ENCODE measurements at regions not wholly inside any gene's neighbourhood (a gene's known extent, or its start where the extent isn't known, plus 50 kb on each side); places are given as distances from the start of the nearest gene placed in this dataset.
"Not testable (repeated sequence)": the region's sequence is repeated elsewhere in the genome, so short reads cannot be mapped to it uniquely, and the experiment has no call there.

- DNase-seq: no peak
Observed at GRCh38 chr10:63675171-63675570, 154.0 kb downstream of the REEP3 start.

- DNase-seq: no peak
Observed at GRCh38 chr10:63677001-63677400, 155.8 kb downstream of the REEP3 start.

GRCh38 chr10:63680545-63680944 is 159.3 kb downstream of the REEP3 start:
- not testable (repeated sequence) for DNase-seq

- DNase-seq: no peak
Observed at GRCh38 chr10:63681993-63682697, 160.9 kb downstream of the REEP3 start.

- DNase-seq: not testable (repeated sequence)
Observed at GRCh38 chr10:63682698-63683052, 161.5 kb downstream of the REEP3 start.

GRCh38 chr10:63683223-63683622 is 162.0 kb downstream of the REEP3 start:
- DNase-seq: no peak

GRCh38 chr10:63683686-63684085 is 162.5 kb downstream of the REEP3 start:
- no peak for DNase-seq

GRCh38 chr10:63684257-63684936 is 163.2 kb downstream of the REEP3 start:
- DNase-seq: no peak

GRCh38 chr10:63689768-63690167 is 168.6 kb downstream of the REEP3 start:
- no peak for DNase-seq

- no peak for DNase-seq
Observed at GRCh38 chr10:63692220-63692896, 171.2 kb downstream of the REEP3 start.

GRCh38 chr10:63693021-63693420 is 171.8 kb downstream of the REEP3 start:
- not testable (repeated sequence) for DNase-seq

- no peak for DNase-seq
Observed at GRCh38 chr10:63696205-63696604, 175.0 kb downstream of the REEP3 start.

- DNase-seq: no peak
Observed at GRCh38 chr10:63697956-63698786, 177.0 kb downstream of the REEP3 start.

GRCh38 chr10:63698787-63699150 is 177.6 kb downstream of the REEP3 start:
- no peak for DNase-seq

- DNase-seq: no peak
Observed at GRCh38 chr10:63699785-63700613, 178.8 kb downstream of the REEP3 start.

GRCh38 chr10:63700631-63701156 is 179.5 kb downstream of the REEP3 start:
- DNase-seq: no peak

GRCh38 chr10:63702092-63702491 is 180.9 kb downstream of the REEP3 start:
- DNase-seq: no peak

- DNase-seq: no peak
Observed at GRCh38 chr10:63703113-63703670, 182.0 kb downstream of the REEP3 start.

- DNase-seq: no peak
Observed at GRCh38 chr10:63703740-63704345, 182.6 kb downstream of the REEP3 start.

GRCh38 chr10:63707254-63707910 is 186.2 kb downstream of the REEP3 start:
- DNase-seq: no peak

GRCh38 chr10:63708421-63708820 is 187.2 kb downstream of the REEP3 start:
- DNase-seq: no peak

Data from activated CD8-positive, alpha-beta memory T cell treated with anti-CD3 and anti-CD28 coated beads, Interleukin-2, amount 50 U/mL, for 48 hours (primary cell).